Neural progenitor cell (in vitro differentiated cells): ENCODE measurements at regions not wholly inside any gene's neighbourhood (a gene's known extent, or its start where the extent isn't known, plus 50 kb on each side); places are given as distances from the start of the nearest gene placed in this dataset.

Experiments used
- DNase-seq: peaks from one replicate; pipeline ENCODE4 v3.0.0-alpha.2; 2016; ENCODE audit warnings: low spot score
- H2AFZ ChIP-seq: fragments of 200-600 bp; sonication (generic); replicated peaks from 2 replicates; pipeline ENCODE4 v1.6.1; 2016; ENCODE audit warnings: antibody characterized with exemption
- H3F3A ChIP-seq: fragments of 200-600 bp; sonication (generic); 2 replicates; pipeline ENCODE4 v1.6.1; 2016; ENCODE audit warnings: antibody characterized with exemption, low read depth
- H3K27ac ChIP-seq: fragments of 200-600 bp; sonication (generic); 2 replicates; pipeline ENCODE4 v1.5.1; 2016; ENCODE audit warnings: mild to moderate bottlenecking
- H3K27me3 ChIP-seq: fragments of 200-600 bp; sonication (generic); 2 replicates; pipeline ENCODE4 v1.6.1; 2016; ENCODE audit warnings: mild to moderate bottlenecking, moderate library complexity
- H3K36me3 ChIP-seq: fragments of 200-600 bp; sonication (generic); 2 replicates; pipeline ENCODE4 v1.5.1; 2016
- H3K4me1 ChIP-seq: fragments of 200-600 bp; sonication (generic); 2 replicates; pipeline ENCODE4 v1.6.1; 2016; ENCODE audit warnings: mixed run types
- H3K4me2 ChIP-seq: fragments of 200-600 bp; sonication (generic); 2 replicates; pipeline ENCODE4 v1.6.1; 2016
- H3K4me3 ChIP-seq: fragments of 200-600 bp; sonication (generic); 2 replicates; pipeline ENCODE4 v1.5.1; 2016
- H3K79me2 ChIP-seq: fragments of 200-600 bp; sonication (generic); 2 replicates; pipeline ENCODE4 v1.6.1; 2016; ENCODE audit warnings: low read depth
- H3K9ac ChIP-seq: fragments of 200-600 bp; sonication (generic); 2 replicates; pipeline ENCODE4 v1.6.1; 2016
- H3K9me3 ChIP-seq: fragments of 200-600 bp; sonication (generic); 2 replicates; pipeline ENCODE4 v1.5.1; 2016; ENCODE audit warnings: low read depth
- H4K20me1 ChIP-seq: fragments of 200-600 bp; sonication (generic); 2 replicates; pipeline ENCODE4 v1.6.1; 2016; ENCODE audit warnings: low read depth
- H3K27ac Mint-ChIP-seq: 3 replicates; pipeline ENCODE4 v1.8.0; 2021; ENCODE audit warnings: mixed read lengths
- H3K27me3 Mint-ChIP-seq: 2 replicates; pipeline ENCODE4 v1.8.0; 2022; ENCODE audit warnings: low read depth, mild to moderate bottlenecking, inconsistent platforms, moderate library complexity, mixed read lengths; ENCODE audit not compliant: insufficient read depth
- H3K36me3 Mint-ChIP-seq: 3 replicates; pipeline ENCODE4 v1.8.0; 2021; ENCODE audit warnings: mixed read lengths
- H3K4me1 Mint-ChIP-seq: 3 replicates; pipeline ENCODE4 v1.8.0; 2021; ENCODE audit warnings: mixed read lengths
- H3K4me3 Mint-ChIP-seq: 3 replicates; pipeline ENCODE4 v1.8.0; 2021; ENCODE audit warnings: mild to moderate bottlenecking, moderate library complexity, mixed read lengths
- H3K9me3 Mint-ChIP-seq: 3 replicates; pipeline ENCODE4 v1.8.0; 2020; ENCODE audit warnings: mixed read lengths
- CTCF ChIP-seq: fragments of 200-600 bp; sonication (generic); IDR thresholded peaks from 2 replicates; pipeline ENCODE4 v1.5.1; 2017; ENCODE audit warnings: antibody characterized with exemption, mild to moderate bottlenecking
- EZH2 ChIP-seq: fragments of 200-600 bp; sonication (generic); IDR thresholded peaks from 2 replicates; pipeline ENCODE4 v1.6.1; 2017; ENCODE audit warnings: antibody characterized with exemption, mild to moderate bottlenecking, moderate library complexity
- EZH2phosphoT487 ChIP-seq: fragments of 200-600 bp; sonication (generic); IDR thresholded peaks from 2 replicates; pipeline ENCODE4 v1.6.1; 2017; ENCODE audit warnings: antibody characterized with exemption

GRCh38 chr20:57782631-57783041 lies 72.8 kb upstream of the PMEPA1 start:
- no peak for DNase-seq
- Histone ChIP-seq H3K27ac (no peak overlapping the region), H4K20me1 (no peaks in the 10 kb centered on the region), H3K4me2 (no peak overlapping the region), H3K4me1 (no peaks in the 10 kb centered on the region), H3K4me3 (no peak overlapping the region), H3K27me3 (no peaks in the 10 kb centered on the region), H2AFZ (no peak overlapping the region), H3F3A (no peaks in the 10 kb centered on the region), H3K79me2 (no peaks in the 10 kb centered on the region), H3K9me3 (no peaks in the 10 kb centered on the region), H3K9ac (no peak overlapping the region), H3K36me3 (no peaks in the 10 kb centered on the region)
- Mint-ChIP-seq H3K4me1 (peaks cover 5% of the 10 kb centered on the region), H3K4me3 (no peak overlapping the region), H3K27ac (no peak overlapping the region), H3K27me3 (peaks cover 5% of the 10 kb centered on the region), H3K36me3 (no peaks in the 10 kb centered on the region), H3K9me3 (no peaks in the 10 kb centered on the region)
- no peak for TF ChIP-seq CTCF
- TF ChIP-seq EZH2phosphoT487 = no peak
- TF ChIP-seq EZH2 = no peak

DNA sequence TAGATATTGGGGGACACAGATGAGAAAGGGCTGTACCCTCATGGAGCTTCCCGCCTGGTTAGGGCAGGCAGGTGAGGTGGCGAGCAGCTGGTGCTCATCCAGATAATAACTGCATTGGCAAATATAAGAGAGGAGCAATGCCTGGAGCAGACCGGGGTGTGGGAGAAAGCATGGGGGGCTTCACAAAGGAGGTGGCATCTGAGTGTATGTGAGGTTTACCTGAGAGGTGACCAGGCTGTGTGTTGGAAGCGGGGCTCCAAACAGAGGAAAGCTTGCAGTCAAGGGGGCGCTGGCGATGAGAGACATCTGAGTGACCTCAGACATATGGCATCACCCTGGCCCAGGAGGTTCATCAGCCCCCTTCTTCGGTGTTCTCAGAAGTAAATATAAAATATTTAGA lies 72.1 kb upstream of the PMEPA1 start:
- H3K4me2 ChIP-seq = no peak overlapping the region
- no peak overlapping the region for H2AFZ ChIP-seq
- H4K20me1 ChIP-seq = no peaks in the 10 kb centered on the region
- no peaks in the 10 kb centered on the region for H3K79me2 ChIP-seq
- H3K4me3 Mint-ChIP-seq = no peak overlapping the region
- H3K9me3 ChIP-seq = no peaks in the 10 kb centered on the region
- TF ChIP-seq CTCF (no peak), EZH2 (no peak), EZH2phosphoT487 (no peak)
- no peak for DNase-seq
- H3K9me3 Mint-ChIP-seq = no peaks in the 10 kb centered on the region
- peaks cover 5% of the 10 kb centered on the region for H3K27me3 Mint-ChIP-seq
- H3F3A ChIP-seq = no peaks in the 10 kb centered on the region
- H3K4me1 ChIP-seq = no peaks in the 10 kb centered on the region
- H3K27me3 ChIP-seq = no peaks in the 10 kb centered on the region
- peaks cover 5% of the 10 kb centered on the region for H3K4me1 Mint-ChIP-seq
- H3K36me3 ChIP-seq = no peaks in the 10 kb centered on the region
- H3K27ac Mint-ChIP-seq = no peak overlapping the region
- H3K36me3 Mint-ChIP-seq = no peaks in the 10 kb centered on the region
- H3K9ac ChIP-seq = no peak overlapping the region
- H3K4me3 ChIP-seq = no peak overlapping the region
- no peak overlapping the region for H3K27ac ChIP-seq

DNA sequence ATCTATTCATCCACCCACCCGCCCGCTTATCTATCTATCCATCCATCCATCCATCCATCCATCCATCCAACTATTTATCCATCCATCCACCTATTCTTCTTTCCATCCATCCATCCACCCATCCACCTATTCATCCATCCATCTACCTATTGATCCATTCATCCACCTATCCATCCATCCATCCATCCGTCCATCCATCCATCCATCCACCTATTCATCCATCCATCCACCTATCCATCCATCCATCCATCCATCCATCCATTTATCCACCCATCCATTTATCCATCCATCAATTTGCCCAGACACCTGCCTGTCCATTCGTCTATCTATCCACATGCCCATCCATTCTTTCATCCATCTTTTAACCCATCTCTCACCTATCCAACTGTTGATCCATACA lies 71.1 kb upstream of the PMEPA1 start:
- TF ChIP-seq EZH2 (no peak), CTCF (no peak), EZH2phosphoT487 (no peak)
- no peak overlapping the region for H3K4me3 ChIP-seq
- no peaks in the 10 kb centered on the region for H3K36me3 Mint-ChIP-seq
- H2AFZ ChIP-seq = no peak overlapping the region
- H3K9ac ChIP-seq = no peak overlapping the region
- no peaks in the 10 kb centered on the region for H3K79me2 ChIP-seq
- H3K4me2 ChIP-seq = no peak overlapping the region
- no peak overlapping the region for H3K27ac Mint-ChIP-seq
- no peaks in the 10 kb centered on the region for H3K36me3 ChIP-seq
- H3K27me3 ChIP-seq = no peaks in the 10 kb centered on the region
- no peaks in the 10 kb centered on the region for H4K20me1 ChIP-seq
- H3K9me3 Mint-ChIP-seq = no peaks in the 10 kb centered on the region
- peaks cover 5% of the 10 kb centered on the region for H3K27me3 Mint-ChIP-seq
- H3K4me3 Mint-ChIP-seq = no peak overlapping the region
- H3K9me3 ChIP-seq = no peaks in the 10 kb centered on the region
- peaks cover 2% of the 10 kb centered on the region for H3K4me1 Mint-ChIP-seq
- no peaks in the 10 kb centered on the region for H3K4me1 ChIP-seq
- no peak overlapping the region for H3K27ac ChIP-seq
- no peak for DNase-seq
- H3F3A ChIP-seq = no peaks in the 10 kb centered on the region

- H3F3A ChIP-seq = no peaks in the 10 kb centered on the region
- peaks cover 5% of the 10 kb centered on the region for H3K27me3 Mint-ChIP-seq
- no peaks in the 10 kb centered on the region for H3K79me2 ChIP-seq
- no peak overlapping the region for H3K4me3 ChIP-seq
- DNase-seq = no peak
- H3K4me3 Mint-ChIP-seq = no peak overlapping the region
- H3K4me2 ChIP-seq = no peak overlapping the region
- H3K9ac ChIP-seq = no peak overlapping the region
- no peaks in the 10 kb centered on the region for H4K20me1 ChIP-seq
- no peak for TF ChIP-seq CTCF
- TF ChIP-seq EZH2phosphoT487 = no peak
- no peak for TF ChIP-seq EZH2
- no peaks in the 10 kb centered on the region for H3K36me3 ChIP-seq
- no peaks in the 10 kb centered on the region for H3K9me3 Mint-ChIP-seq
- H3K4me1 Mint-ChIP-seq = peaks cover 2% of the 10 kb centered on the region
- H3K9me3 ChIP-seq = no peaks in the 10 kb centered on the region
- no peak overlapping the region for H3K27ac Mint-ChIP-seq
- H2AFZ ChIP-seq = no peak overlapping the region
- H3K27me3 ChIP-seq = no peaks in the 10 kb centered on the region
- no peak overlapping the region for H3K27ac ChIP-seq
- H3K36me3 Mint-ChIP-seq = no peaks in the 10 kb centered on the region
- H3K4me1 ChIP-seq = no peaks in the 10 kb centered on the region
These were observed 70.6 kb upstream of the PMEPA1 start for GRCh38 chr20:57780398-57780797.
